Activated CD4-positive, alpha-beta T cell treated with anti-CD3 and anti-CD28 coated beads, Interleukin-2, Interleukin-6, amounts not matched to agents 100 ng/mL and 50 ng/mL, durations not matched to agents 16 hours and 8 hours (primary cell): ENCODE measurements at regions not wholly inside any gene's neighbourhood (a gene's known extent, or its start where the extent isn't known, plus 50 kb on each side); places are given as distances from the start of the nearest gene placed in this dataset.

Experiments used
- DNase-seq: peaks from one replicate; pipeline ENCODE4 v3.0.0-alpha.2; 2020

DNA sequence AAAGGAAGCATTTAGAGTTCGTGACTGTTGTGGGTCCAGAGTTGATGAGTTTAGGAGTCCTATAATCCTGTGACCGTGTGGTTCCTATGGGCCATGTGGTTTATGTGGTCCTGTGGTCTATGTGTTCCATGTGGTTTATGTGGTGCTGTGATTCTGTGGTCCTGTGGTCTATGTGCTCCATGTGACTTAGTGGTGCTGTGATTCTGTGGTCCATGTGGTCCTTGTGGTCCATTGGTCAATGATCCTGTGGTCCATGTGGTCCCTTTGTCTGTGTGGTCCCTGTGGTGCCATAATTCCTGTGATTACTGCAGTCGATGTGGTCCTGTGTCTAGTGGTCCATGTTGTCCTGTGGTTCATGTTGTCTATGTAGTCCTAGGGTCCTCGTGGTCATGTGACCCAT is 167.3 kb downstream of the TMEM18 start:
- no peak for DNase-seq

DNA sequence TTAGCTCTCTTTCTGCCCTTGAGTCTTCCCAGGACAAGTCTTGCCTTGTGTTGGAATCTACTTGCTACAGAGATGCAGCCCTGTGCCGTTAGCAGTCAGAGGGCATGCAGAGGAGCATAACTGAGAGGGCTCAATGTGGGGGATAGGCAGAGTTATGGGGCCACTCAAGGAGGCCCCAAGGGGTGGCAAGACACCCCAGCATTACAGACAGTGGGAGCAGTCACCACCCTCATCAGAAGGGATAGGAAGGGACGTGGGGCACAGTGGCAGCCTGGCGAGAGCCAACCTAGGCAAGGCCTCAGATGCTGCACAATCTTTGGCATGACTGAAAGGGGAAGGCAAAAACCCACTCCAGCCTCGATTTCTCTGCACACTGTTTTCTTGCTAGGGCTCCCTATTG is 169.1 kb downstream of the TMEM18 start:
- DNase-seq: no peak

GRCh38 chr2:506866-507265 is 170.3 kb downstream of the TMEM18 start:
- no peak for DNase-seq

DNA sequence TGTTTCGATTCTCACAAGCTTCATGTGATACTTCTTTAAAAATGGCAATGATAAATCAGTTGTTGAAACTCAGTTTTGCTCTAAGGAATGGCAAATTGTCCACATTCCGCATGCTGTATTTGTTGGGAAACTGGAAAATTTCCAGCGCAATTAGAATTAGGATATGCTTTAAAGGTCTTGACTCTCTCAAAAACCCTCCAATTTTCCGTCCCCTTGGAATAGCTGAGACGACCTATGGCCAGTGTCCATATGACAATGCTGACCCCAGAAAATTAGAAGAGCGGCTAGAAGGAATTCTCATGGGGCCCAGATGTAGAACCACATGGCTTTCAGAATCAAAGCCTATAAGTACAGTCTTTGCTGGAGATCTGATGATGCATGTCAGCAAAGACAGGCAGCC is 170.8 kb downstream of the TMEM18 start:
- no peak for DNase-seq

- DNase-seq: no peak
Observed at GRCh38 chr2:505941-506340, 171.3 kb downstream of the TMEM18 start.

- no peak for DNase-seq
Observed at GRCh38 chr2:503288-503999, 173.8 kb downstream of the TMEM18 start.

DNA sequence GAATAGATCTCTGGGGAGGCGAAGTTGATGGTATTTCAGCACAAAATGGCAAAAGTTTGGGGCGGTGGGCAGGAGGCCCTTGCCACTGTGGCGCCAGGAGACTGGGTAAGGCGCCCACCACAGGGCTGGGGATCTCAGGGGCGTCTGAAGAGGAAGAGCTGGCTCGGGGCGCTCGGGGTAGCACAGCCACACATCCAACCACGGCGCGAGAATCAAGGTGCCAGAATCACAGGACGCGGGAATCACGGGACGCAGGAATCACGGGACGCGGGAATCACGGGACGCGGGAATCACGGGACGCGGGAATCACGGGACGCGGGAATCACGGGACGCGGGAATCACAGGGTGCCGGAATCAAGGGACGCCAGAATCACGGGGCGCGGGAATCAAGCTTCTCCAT is 174.4 kb downstream of the TMEM18 start:
- no peak for DNase-seq

DNA sequence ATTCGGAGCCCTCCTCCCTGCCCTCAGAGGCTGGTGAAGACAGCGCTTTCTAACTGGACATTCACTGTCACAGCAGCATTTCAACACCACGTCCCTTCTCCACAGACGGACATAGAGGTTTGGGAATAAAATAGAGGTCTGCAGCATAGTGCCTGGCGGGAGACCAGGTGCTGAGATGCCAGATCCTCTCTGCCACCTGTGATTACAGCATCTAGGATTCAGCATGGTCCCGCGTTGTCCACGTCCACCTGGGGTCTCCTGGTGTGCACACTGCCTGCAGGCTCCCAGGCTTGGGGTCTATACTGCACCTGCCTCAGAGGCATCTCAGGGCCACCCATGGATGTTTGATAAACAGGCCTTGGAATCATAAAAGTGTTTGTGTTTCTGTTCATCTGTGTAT is 175.5 kb downstream of the TMEM18 start:
- no peak for DNase-seq

GRCh38 chr2:501130-501529 is 176.1 kb downstream of the TMEM18 start:
- no peak for DNase-seq

DNA sequence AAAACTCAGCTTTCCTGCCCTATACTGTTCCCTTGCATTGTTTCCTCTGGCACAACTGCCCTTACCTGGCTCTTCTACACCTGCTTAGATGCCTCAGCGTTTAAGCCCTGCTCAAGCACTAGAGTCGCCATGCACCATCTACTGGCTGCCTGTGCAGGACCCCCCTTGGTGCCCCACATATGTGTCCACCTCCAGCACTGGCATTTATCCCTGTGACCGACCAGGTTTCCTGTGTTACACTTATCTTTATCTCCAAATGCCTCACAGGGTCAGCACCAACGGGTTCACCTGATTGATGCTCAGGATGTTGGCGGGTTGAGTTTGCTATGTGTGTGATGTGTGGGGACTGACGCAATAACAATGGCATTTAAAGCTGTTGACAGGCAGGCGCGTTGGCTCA is 177.5 kb downstream of the TMEM18 start:
- DNase-seq: no peak

DNA sequence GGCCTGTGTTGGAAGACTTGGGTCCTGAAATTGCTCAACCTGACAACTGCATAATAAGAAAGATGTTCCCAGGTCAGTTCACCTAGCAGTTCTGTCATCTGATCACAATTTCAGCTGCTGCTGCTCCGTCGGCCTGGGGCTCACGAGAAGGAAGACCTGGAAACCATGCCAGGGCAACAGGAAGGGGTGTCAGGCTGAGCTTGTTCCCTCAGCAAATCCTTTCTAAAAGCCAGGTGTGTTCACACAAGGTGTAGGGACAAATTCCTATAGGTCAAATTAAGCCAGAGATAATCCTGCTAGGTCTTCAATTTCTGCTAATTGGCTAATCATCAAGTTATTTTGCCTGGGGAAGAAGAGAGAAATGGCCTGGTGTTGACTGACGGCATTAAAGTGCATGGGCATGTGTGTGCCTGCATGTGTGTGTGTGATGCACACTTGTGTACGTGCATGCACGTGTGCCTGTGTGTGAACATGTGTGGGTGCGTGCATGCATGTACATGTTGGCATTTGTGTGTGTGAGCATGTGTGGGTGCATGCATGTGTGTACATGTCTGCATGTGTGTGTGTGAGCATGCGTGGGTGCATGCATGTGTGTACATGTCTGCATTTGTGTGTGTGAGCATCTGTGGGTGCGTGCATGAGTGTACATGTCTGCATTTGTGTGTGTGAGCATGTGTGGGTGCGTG is 178.6 kb downstream of the TMEM18 start:
- no peak for DNase-seq

- DNase-seq: no peak
Observed at GRCh38 chr2:497770-498492, 179.3 kb downstream of the TMEM18 start.

DNA sequence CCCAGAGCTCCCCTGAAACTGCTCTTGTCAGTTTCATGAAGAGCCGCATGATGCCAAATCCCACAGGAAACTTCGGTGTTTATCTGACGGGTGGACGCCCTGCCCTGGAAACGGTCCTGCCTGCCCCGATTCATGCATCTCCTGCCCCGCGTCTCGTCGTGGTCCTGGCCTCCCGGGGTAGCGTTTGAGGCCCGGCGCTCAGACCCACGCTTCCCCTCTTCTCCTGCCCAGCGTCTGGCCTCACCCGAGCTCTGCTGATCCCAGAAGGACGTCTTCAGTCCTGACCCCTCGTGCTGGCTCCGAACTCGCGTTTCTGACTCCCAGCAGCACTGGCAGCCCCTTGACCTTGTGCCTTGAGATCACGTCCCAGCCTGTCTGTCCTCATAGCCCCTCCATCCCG is 180.5 kb downstream of the TMEM18 start:
- no peak for DNase-seq

- DNase-seq: no peak
Observed at GRCh38 chr2:495745-496275, 181.4 kb downstream of the TMEM18 start.

- DNase-seq: no peak
Observed at GRCh38 chr2:494853-495252, 182.4 kb downstream of the TMEM18 start.

DNA sequence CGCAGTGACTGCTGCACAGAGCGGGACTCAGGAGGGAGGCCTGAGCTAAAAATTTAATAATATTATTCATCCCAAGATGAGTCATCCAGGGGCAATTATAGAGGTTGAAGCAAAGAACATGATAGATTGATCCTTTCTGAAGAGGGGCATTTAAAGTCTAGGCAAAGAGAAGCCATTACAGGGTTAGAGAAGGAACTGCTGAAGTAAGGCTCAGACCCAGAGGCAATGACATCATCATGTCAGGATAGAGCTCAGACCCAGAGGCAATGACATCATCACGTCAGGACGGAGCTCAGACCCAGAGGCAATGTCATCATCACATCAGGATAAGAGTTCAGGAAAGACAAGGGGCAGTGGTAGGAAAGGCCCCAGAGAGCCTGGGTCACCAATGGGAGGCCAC is 184.0 kb downstream of the TMEM18 start:
- no peak for DNase-seq

DNA sequence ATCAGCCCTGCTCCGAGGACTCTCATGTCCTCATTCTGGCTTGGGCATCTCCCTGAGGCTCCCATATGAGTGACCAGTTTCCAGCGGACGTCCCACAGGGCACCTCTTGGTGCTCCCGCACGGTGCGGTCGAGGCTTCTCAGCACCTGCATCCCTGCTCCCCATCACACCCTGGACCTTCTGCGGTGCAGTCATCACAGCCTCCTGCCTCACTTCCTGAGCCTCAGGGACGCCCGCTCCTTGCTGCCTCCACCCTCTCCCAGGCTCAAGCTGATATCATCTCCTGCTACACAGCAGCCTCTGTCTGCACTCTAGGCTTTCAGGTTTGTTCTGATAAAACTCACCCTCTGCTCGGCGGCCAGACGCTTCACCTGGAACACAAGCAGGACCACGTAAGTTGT is 185.0 kb downstream of the TMEM18 start:
- DNase-seq: no peak

- DNase-seq: no peak
Observed at GRCh38 chr2:489838-490237, 187.4 kb downstream of the TMEM18 start.

DNA sequence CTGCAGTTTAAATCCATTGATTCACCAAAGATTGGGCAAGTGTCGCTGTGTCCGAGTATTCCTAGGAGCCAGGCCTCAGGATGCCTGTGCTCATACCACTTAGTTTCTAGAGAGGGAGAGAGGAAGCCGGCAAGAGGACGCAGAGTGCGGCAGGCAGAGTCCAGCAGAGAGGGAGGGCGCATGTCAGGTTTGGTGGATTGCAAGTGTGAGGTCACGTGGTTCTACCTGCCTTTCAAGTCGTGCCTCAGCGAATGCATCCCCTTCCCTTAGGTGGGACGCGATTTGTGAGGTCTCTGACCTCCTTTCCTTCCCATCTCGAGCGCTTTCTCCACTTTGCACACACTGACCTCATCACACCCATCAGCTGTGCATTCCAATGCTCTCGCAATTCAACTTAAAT is 188.1 kb downstream of the TMEM18 start:
- no peak for DNase-seq

GRCh38 chr2:487186-488079 is 189.8 kb downstream of the TMEM18 start:
- DNase-seq: no peak

- DNase-seq: no peak
Observed at GRCh38 chr2:486371-486770, 190.8 kb downstream of the TMEM18 start.

DNA sequence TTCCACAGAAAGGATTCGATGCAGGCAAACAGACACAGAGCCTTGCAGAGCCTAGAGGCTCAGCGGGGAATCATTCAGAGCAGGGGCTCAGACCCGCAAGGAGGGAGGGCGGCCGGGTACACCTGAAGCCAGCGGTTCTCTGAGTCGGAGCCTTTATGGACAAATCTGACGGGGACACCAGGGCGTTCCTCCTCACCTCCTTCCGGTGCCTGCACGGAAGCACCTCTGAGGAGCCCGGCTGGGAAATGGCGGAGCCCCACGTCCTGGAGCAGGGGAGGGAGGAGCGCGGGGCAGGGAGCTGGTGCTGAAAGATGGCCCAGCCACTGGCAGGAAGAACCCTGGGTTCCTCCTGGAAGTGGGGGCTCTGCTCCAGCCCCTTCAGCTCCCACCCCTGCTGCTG is 193.5 kb upstream of the ALKAL2 start:
- no peak for DNase-seq
